ENCODE measurements at regions not wholly inside any gene's neighbourhood (a gene's known extent, or its start where the extent isn't known, plus 50 kb on each side); places are given as distances from the start of the nearest gene placed in this dataset.

DNA sequence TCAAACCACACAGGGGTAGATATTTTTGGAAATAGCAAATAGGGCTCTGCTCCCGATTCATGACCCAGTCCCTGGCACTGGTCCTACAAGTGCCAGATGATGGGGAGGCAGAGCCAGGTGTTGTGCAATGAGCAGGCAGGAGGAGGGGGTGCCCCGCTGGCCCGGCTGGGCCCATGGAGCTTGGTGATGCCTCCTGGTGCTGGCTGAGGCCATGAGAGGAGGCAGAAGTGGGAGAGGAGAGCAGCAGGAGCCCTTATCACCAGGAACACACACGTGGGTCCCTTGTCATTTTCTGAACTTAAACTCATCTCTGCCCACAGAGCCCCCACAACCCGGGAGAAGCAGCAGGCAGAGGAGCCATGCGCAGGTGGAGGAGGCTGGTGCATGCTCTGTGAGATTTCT lies 90.5 kb upstream of the MAPK4 start:
- TF ChIP-seq EP300 (IDR thresholded peaks at IDR 0.05; ENCODE audit: borderline replicate concordance) (no peak), YY1 (IDR thresholded peaks at IDR 0.05; ENCODE audit: low read depth) (no peak), TAF1 (IDR thresholded peaks at IDR 0.05; ENCODE audit: low read depth) (no peak), FOXM1 (IDR thresholded peaks at IDR 0.05; ENCODE audit: borderline replicate concordance, low read depth) (no peak), ZBTB7A (IDR thresholded peaks at IDR 0.05; ENCODE audit: low read depth) (no peak), RAD21 (IDR thresholded peaks at IDR 0.05; ENCODE audit: low read depth) (no peak), CEBPB (IDR thresholded peaks at IDR 0.05) (no peak), TCF12 (IDR thresholded peaks at IDR 0.05; ENCODE audit: low read depth) (no peak), EGR1 (IDR thresholded peaks at IDR 0.05) (no peak), CREB1 (IDR thresholded peaks at IDR 0.05; ENCODE audit: low read depth) (no peak)
- TF ChIP-seq, protein P1, sequence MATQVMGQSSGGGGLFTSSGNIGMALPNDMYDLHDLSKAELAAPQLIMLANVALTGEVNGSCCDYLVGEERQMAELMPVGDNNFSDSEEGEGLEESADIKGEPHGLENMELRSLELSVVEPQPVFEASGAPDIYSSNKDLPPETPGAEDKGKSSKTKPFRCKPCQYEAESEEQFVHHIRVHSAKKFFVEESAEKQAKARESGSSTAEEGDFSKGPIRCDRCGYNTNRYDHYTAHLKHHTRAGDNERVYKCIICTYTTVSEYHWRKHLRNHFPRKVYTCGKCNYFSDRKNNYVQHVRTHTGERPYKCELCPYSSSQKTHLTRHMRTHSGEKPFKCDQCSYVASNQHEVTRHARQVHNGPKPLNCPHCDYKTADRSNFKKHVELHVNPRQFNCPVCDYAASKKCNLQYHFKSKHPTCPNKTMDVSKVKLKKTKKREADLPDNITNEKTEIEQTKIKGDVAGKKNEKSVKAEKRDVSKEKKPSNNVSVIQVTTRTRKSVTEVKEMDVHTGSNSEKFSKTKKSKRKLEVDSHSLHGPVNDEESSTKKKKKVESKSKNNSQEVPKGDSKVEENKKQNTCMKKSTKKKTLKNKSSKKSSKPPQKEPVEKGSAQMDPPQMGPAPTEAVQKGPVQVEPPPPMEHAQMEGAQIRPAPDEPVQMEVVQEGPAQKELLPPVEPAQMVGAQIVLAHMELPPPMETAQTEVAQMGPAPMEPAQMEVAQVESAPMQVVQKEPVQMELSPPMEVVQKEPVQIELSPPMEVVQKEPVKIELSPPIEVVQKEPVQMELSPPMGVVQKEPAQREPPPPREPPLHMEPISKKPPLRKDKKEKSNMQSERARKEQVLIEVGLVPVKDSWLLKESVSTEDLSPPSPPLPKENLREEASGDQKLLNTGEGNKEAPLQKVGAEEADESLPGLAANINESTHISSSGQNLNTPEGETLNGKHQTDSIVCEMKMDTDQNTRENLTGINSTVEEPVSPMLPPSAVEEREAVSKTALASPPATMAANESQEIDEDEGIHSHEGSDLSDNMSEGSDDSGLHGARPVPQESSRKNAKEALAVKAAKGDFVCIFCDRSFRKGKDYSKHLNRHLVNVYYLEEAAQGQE (IDR thresholded peaks at IDR 0.05; ENCODE audit: low read depth) = no peak
- TF ChIP-seq, protein P2, sequence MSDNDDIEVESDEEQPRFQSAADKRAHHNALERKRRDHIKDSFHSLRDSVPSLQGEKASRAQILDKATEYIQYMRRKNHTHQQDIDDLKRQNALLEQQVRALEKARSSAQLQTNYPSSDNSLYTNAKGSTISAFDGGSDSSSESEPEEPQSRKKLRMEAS (IDR thresholded peaks at IDR 0.05) = no peak
- TF ChIP-seq, protein P3, sequence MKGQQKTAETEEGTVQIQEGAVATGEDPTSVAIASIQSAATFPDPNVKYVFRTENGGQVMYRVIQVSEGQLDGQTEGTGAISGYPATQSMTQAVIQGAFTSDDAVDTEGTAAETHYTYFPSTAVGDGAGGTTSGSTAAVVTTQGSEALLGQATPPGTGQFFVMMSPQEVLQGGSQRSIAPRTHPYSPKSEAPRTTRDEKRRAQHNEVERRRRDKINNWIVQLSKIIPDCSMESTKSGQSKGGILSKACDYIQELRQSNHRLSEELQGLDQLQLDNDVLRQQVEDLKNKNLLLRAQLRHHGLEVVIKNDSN (IDR thresholded peaks at IDR 0.05) = no peak
